RWPE1 (cell line): ENCODE measurements at regions not wholly inside any gene's neighbourhood (a gene's known extent, or its start where the extent isn't known, plus 50 kb on each side); places are given as distances from the start of the nearest gene placed in this dataset.

ENCODE experiments used
- CTCF ChIA-PET: fragments of 350-600 bp; sonication (Branson Sonifier 250); formaldehyde crosslinking; extraction: SDS; loops from one replicate; lab custom pipeline; 2021; lab: Yijun Ruan, JAX
- POLR2A ChIA-PET: fragments of 400-600 bp; formaldehyde crosslinking; extraction: SDS; loops from one replicate; lab custom pipeline; 2020; ENCODE audit warnings: antibody characterized with exemption; ENCODE audit not compliant: low non-redundant PET; lab: Yijun Ruan, JAX
- DNase-seq: peaks from one replicate; pipeline ENCODE4 v3.0.0; 2012; ENCODE audit warnings: low spot score
- H3K27ac ChIP-seq: fragments of 450-650 bp; 2 replicates; pipeline ENCODE4 v1.5.1; 2017
- CTCF ChIP-seq: fragments of 450-650 bp; conservative IDR thresholded peaks from 2 replicates; pipeline ENCODE4 v1.5.1; 2017; ENCODE audit warnings: low read depth, mild to moderate bottlenecking

GRCh38 chr5:41670854-41671479, 160.6 kb upstream of the PLCXD3 start:
- DNase-seq: no peak
- no peak overlapping the region for H3K27ac ChIP-seq
- no peak for TF ChIP-seq CTCF
- CTCF ChIA-PET: interaction anchor here (0.7 kb wide), 1 partner anchor 895 kb away, joined by 4 read pairs; no protein-coding TSS in a partner anchor
- POLR2A ChIA-PET: no interaction called here

- DNase-seq: no peak
- no peak overlapping the region for H3K27ac ChIP-seq
- TF ChIP-seq CTCF: no peak
- POLR2A ChIA-PET: no interaction called here
- CTCF ChIA-PET: no interaction called here
Measured at GRCh38 chr5:41670216-41670615, 159.8 kb upstream of the PLCXD3 start.

GRCh38 chr5:41661254-41661653, 150.9 kb upstream of the PLCXD3 start:
- H3K27ac ChIP-seq: no peak overlapping the region
- no peak for DNase-seq
- POLR2A ChIA-PET: no interaction called here
- no peak for TF ChIP-seq CTCF
- CTCF ChIA-PET: no interaction called here

GRCh38 chr5:41656597-41656996, 146.2 kb upstream of the PLCXD3 start:
- ChIA-PET POLR2A (no interaction called here), CTCF (no interaction called here)
- H3K27ac ChIP-seq: no peak overlapping the region
- DNase-seq: no peak
- no peak for TF ChIP-seq CTCF

GRCh38 chr5:41650131-41650530, 139.7 kb upstream of the PLCXD3 start:
- CTCF ChIA-PET: no interaction called here
- POLR2A ChIA-PET: no interaction called here
- no peak for DNase-seq
- H3K27ac ChIP-seq: no peak overlapping the region
- TF ChIP-seq CTCF: no peak

GRCh38 chr5:41649659-41650058, 139.3 kb upstream of the PLCXD3 start:
- ChIA-PET CTCF (no interaction called here), POLR2A (no interaction called here)
- DNase-seq: no peak
- no peak overlapping the region for H3K27ac ChIP-seq
- no peak for TF ChIP-seq CTCF
